Loucy (cell line): ENCODE measurements at regions not wholly inside any gene's neighbourhood (a gene's known extent, or its start where the extent isn't known, plus 50 kb on each side); places are given as distances from the start of the nearest gene placed in this dataset.

ENCODE experiments used
- EZH2phosphoT487 ChIP-seq: fragments of 200-600 bp; IDR thresholded peaks from 2 replicates; pipeline ENCODE4 v1.6.1; 2018; ENCODE audit warnings: antibody characterized with exemption, mild to moderate bottlenecking, moderate library complexity, borderline replicate concordance
- TF ChIP-seq, protein P1 (sequence below): fragments of 200-600 bp; sonication (generic); conservative IDR thresholded peaks from 2 replicates; pipeline ENCODE4 v1.5.1; 2014; ENCODE audit warnings: mild to moderate bottlenecking, antibody characterized with exemption, low read length

DNA sequence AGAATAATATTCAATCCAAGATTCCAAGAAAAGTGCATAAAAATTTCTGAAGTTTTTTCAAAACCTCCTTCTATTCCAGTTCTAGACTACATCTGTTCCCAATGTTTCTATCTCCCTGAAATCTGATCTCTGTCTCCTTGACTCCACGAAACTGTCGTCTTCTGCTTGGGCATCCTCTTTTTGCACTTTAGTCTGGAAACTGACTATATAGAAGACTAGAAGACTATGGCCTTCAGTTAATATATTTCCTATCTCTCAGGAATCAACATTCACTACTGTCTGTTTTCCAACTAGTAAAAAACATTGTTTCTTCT, 745.4 kb upstream of the ADGRB3 start:
- TF ChIP-seq EZH2phosphoT487, result no peak
- TF ChIP-seq, protein P1, sequence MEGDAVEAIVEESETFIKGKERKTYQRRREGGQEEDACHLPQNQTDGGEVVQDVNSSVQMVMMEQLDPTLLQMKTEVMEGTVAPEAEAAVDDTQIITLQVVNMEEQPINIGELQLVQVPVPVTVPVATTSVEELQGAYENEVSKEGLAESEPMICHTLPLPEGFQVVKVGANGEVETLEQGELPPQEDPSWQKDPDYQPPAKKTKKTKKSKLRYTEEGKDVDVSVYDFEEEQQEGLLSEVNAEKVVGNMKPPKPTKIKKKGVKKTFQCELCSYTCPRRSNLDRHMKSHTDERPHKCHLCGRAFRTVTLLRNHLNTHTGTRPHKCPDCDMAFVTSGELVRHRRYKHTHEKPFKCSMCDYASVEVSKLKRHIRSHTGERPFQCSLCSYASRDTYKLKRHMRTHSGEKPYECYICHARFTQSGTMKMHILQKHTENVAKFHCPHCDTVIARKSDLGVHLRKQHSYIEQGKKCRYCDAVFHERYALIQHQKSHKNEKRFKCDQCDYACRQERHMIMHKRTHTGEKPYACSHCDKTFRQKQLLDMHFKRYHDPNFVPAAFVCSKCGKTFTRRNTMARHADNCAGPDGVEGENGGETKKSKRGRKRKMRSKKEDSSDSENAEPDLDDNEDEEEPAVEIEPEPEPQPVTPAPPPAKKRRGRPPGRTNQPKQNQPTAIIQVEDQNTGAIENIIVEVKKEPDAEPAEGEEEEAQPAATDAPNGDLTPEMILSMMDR, result no peak
